ENCODE measurements at regions not wholly inside any gene's neighbourhood (a gene's known extent, or its start where the extent isn't known, plus 50 kb on each side); places are given as distances from the start of the nearest gene placed in this dataset.

DNA sequence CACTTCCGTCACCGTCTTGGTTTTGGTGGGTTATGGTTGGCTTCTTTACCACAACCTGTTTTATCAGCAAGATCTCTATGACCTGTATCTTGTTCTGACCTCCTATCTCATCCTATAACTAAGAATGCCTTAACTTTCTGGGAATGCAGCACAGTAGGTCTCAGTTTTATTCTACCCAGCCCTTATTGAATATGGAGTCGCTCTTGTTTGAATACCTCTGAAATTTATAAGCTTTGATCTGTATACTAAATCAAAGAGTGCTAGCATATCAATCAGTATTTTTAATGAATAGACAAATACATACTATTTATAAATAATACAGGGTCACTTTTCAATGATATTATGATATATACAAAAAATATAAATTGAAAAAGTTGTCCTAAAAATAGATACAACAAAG lies 690.0 kb downstream of the TRAM1L1 start:
- Histone ChIP-seq H3K9me3 (no peaks in the 10 kb centered on the region), H3K4me1 (no peaks in the 10 kb centered on the region), H3K36me3 (no peaks in the 10 kb centered on the region), H3K27ac (no peak overlapping the region), H3K27me3 (no peaks in the 10 kb centered on the region), H3K4me3 (no peak overlapping the region)
- in situ Hi-C loops (cut with MboI; ENCODE audit: low pct_ligation_motif_present in 1 of 4, low pct_unique_long_range_greater_than_20kb in 1 of 4, low sequenced_read_pairs in 3 of 4) = no loop called here
- DNase-seq = no peak
- TF ChIP-seq POLR2AphosphoS5 (IDR thresholded peaks at IDR 0.05) = no peak
- no peak for TF ChIP-seq POLR2A (IDR thresholded peaks at IDR 0.05)
- TF ChIP-seq CTCF (IDR thresholded peaks at IDR 0.05) = no peak
- no peak for TF ChIP-seq EP300 (IDR thresholded peaks at IDR 0.05; ENCODE audit: low read depth)
- WGBS, 2 donors (ENCODE audit: low coverage in 1 of 2) = 85 to 89% methylated on average over 3 of the region's 3 CpGs
- intact Hi-C loops (cut with DNase I; ENCODE audit: low total_unique reads) = no loop called here

DNA sequence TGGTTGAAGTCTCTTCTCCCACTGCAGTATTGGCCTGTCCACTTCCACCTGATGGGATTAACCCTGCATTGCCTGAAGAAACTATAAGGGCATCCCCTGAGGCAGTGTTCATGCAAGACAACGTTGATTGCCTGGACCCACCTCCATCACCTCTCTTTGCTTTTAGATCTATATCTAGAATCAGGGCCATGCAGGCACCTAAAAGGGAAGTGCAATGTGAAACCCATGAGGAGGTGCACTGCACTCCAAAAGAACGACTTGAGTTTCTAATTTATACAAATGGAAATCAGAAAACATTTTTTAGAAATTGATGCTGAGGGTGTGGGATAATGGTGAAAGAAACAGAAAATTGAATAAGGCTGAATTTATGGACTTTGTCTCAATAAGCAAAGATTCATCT lies 694.4 kb downstream of the TRAM1L1 start:
- Histone ChIP-seq H3K27ac (no peak overlapping the region), H3K4me3 (no peak overlapping the region), H3K4me1 (no peaks in the 10 kb centered on the region), H3K27me3 (no peaks in the 10 kb centered on the region), H3K9me3 (no peaks in the 10 kb centered on the region), H3K36me3 (no peaks in the 10 kb centered on the region)
- no peak for DNase-seq
- intact Hi-C loops (cut with DNase I; ENCODE audit: low total_unique reads) (no loop called here), in situ Hi-C loops (cut with MboI; ENCODE audit: low pct_ligation_motif_present in 1 of 4, low pct_unique_long_range_greater_than_20kb in 1 of 4, low sequenced_read_pairs in 3 of 4) (no loop called here)
- TF ChIP-seq POLR2A (IDR thresholded peaks at IDR 0.05) (no peak), CTCF (IDR thresholded peaks at IDR 0.05) (no peak), EP300 (IDR thresholded peaks at IDR 0.05; ENCODE audit: low read depth) (no peak)
- WGBS, 2 donors (ENCODE audit: low coverage in 1 of 2) = 51 to 83% methylated on average over 1 to 2 of the region's 2 CpGs

DNA sequence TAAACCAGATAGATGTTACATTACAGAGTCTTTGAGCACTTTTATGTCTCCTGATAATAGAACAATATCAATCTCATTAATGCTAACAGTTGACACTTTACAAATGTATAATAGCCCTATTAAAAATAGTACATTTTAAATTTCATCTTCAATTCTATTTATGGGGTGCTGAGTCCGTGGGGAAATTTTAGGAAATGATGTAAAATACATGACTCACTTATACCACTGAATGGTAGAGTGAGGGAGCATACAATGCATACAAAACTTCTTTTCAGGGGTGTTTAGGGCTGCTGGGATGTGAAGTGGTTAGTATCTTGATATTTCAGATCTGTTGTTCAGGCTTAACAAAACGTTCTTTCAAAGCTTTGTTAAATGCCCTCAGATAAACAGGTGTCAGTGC lies 696.2 kb downstream of the TRAM1L1 start:
- H3K4me3 ChIP-seq = no peak overlapping the region
- no peaks in the 10 kb centered on the region for H3K4me1 ChIP-seq
- intact Hi-C loops (cut with DNase I; ENCODE audit: low total_unique reads) (no loop called here), in situ Hi-C loops (cut with MboI; ENCODE audit: low pct_ligation_motif_present in 1 of 4, low pct_unique_long_range_greater_than_20kb in 1 of 4, low sequenced_read_pairs in 3 of 4) (no loop called here)
- H3K27ac ChIP-seq = no peak overlapping the region
- TF ChIP-seq CTCF (IDR thresholded peaks at IDR 0.05) = no peak
- TF ChIP-seq EP300 (IDR thresholded peaks at IDR 0.05; ENCODE audit: low read depth) = no peak
- no peak for TF ChIP-seq POLR2A (IDR thresholded peaks at IDR 0.05)
- no peak for TF ChIP-seq POLR2AphosphoS5 (IDR thresholded peaks at IDR 0.05)
- H3K9me3 ChIP-seq = no peaks in the 10 kb centered on the region
- no peak for DNase-seq
- no peaks in the 10 kb centered on the region for H3K36me3 ChIP-seq
- H3K27me3 ChIP-seq = no peaks in the 10 kb centered on the region
- WGBS, 2 donors (ENCODE audit: low coverage in 1 of 2) = 16 to 35% methylated on average over 2 of the region's 2 CpGs

GRCh38 chr4:116387937-116388474 lies 697.4 kb downstream of the TRAM1L1 start:
- intact Hi-C loops (cut with DNase I; ENCODE audit: low total_unique reads) = no loop called here
- no peaks in the 10 kb centered on the region for H3K9me3 ChIP-seq
- H3K27ac ChIP-seq = no peak overlapping the region
- H3K4me1 ChIP-seq = no peaks in the 10 kb centered on the region
- TF ChIP-seq POLR2A (IDR thresholded peaks at IDR 0.05) (no peak), EP300 (IDR thresholded peaks at IDR 0.05; ENCODE audit: low read depth) (no peak), POLR2AphosphoS5 (IDR thresholded peaks at IDR 0.05) (no peak), CTCF (IDR thresholded peaks at IDR 0.05) (no peak)
- in situ Hi-C loops (cut with MboI; ENCODE audit: low pct_ligation_motif_present in 1 of 4, low pct_unique_long_range_greater_than_20kb in 1 of 4, low sequenced_read_pairs in 3 of 4) = no loop called here
- H3K27me3 ChIP-seq = no peaks in the 10 kb centered on the region
- no peak for DNase-seq
- H3K36me3 ChIP-seq = no peaks in the 10 kb centered on the region
- H3K4me3 ChIP-seq = no peak overlapping the region
- WGBS, 2 donors (ENCODE audit: low coverage in 1 of 2) = 0 to 54% methylated on average over 1 to 2 of the region's 2 CpGs

All from transverse colon (tissue), 4 donors.